Coronary artery (tissue), 2 donors: ENCODE measurements at regions not wholly inside any gene's neighbourhood (a gene's known extent, or its start where the extent isn't known, plus 50 kb on each side); places are given as distances from the start of the nearest gene placed in this dataset.
"Not testable (repeated sequence)": the region's sequence is repeated elsewhere in the genome, so short reads cannot be mapped to it uniquely, and the experiment has no call there.

Experiments
- DNase-seq: peaks from one replicate; pipeline ENCODE4 v3.0.0-alpha.2; 2017; ENCODE audit warnings: low spot score
- H3K27ac ChIP-seq, 2 donors: fragments of 200-600 bp; sonication (generic); one replicate each; pipeline ENCODE4 v1.5.1; 2016 to 2019
- H3K4me3 ChIP-seq: fragments of 200-600 bp; sonication (generic); 2 replicates; pipeline ENCODE4 v1.5.1; 2016; ENCODE audit warnings: mild to moderate bottlenecking, moderate library complexity
- CTCF ChIP-seq: fragments of 200-600 bp; sonication (generic); IDR thresholded peaks from one replicate; pipeline ENCODE4 v1.5.1; 2019; ENCODE audit warnings: antibody characterized with exemption

DNA sequence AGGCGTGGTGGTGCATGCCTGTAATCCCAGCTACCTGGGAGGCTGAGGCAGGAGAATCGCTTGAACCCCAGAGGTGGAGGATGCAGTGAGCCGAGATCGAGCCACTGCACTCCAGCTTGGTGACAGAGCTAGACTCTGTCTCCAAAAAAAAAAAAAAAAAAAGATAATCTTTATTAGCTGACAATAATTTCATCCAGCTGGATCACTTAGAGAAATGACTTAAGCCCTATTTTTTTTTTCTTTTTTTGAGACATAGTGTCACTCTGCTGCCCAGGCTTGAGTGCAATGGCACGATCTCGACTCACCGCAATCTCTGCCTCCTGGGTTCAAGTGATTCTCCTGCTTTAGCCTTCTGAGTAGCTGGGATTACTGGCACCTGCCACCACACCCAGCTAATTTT is 51.6 kb upstream of the MAP4K4 start:
- H3K4me3 ChIP-seq, H3K27ac ChIP-seq, DNase-seq: not testable (repeated sequence)

GRCh38 chr2:101644842-101645383 is 52.6 kb upstream of the MAP4K4 start:
- Histone ChIP-seq H3K4me3 (no peak overlapping the region), H3K27ac (no peak overlapping the region)
- no peak for TF ChIP-seq CTCF
- DNase-seq = no peak

DNA sequence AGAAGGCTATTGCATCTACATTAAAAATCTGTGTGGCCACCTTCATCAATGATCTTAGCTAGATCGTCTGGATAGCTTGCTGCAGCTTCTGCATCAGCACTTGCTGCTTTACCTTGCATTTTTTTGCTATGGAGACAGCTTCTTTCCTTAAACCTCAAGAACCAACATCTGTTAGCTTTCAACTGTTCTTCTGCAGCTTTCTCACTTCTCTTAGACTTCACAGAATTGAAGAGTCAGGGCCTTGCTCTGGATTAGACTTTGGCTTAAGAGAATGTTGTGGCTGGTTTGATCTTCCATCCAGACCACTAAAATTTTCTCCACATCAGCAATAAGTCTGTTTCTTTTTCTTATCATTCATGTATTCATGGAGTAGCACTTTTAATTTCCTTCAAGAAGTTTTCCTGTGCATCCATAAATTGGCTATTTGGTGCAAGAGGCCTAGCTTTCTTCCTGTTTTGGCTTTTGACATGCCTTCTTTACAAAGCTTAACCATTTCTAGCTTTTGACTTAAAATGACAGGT is 54.4 kb upstream of the MAP4K4 start:
- no peak for DNase-seq
- no peak for TF ChIP-seq CTCF
- no peak overlapping the region for H3K27ac ChIP-seq
- no peak overlapping the region for H3K4me3 ChIP-seq

GRCh38 chr2:101638817-101639605 is 58.5 kb upstream of the MAP4K4 start:
- Histone ChIP-seq H3K4me3 (no peak overlapping the region), H3K27ac (no peak overlapping the region)
- DNase-seq = no peak
- no peak for TF ChIP-seq CTCF

DNA sequence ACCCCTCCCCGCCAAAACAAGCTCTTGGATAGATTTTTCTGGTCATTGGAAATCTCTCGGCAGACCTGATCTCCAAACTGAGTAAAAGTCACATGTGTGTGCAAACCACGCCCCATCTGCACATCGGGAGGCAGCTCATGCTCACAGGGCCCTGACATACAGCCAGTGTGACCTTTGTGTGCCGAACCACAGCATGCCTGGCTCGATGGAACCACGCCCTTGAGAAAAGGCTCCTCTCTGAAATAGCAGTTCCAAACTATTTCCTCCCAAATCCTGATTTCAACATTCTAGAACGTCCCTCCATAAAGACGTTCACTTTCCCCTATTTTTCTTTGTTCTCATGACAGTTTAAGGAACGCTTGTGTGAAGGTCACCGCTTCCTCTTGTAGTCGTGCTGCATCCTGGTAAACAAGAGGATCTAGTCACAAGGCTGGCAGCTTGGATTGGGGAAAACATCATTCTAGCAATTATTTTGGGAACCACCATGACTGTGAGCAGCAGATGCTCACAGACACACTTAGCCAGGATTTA is 59.3 kb upstream of the MAP4K4 start:
- no peak for DNase-seq
- TF ChIP-seq CTCF = no peak
- H3K27ac ChIP-seq = no peak overlapping the region
- no peak overlapping the region for H3K4me3 ChIP-seq

GRCh38 chr2:101630224-101630949 is 67.1 kb upstream of the MAP4K4 start:
- no peak for TF ChIP-seq CTCF

GRCh38 chr2:101628030-101628392 is 69.5 kb upstream of the MAP4K4 start:
- Histone ChIP-seq H3K27ac (no peak overlapping the region), H3K4me3 (no peak overlapping the region)
- no peak for TF ChIP-seq CTCF
- DNase-seq = no peak

More at GRCh38 chr2:101630224-101630949, 67.1 kb upstream of the MAP4K4 start:
- Histone ChIP-seq H3K4me3 (no peak overlapping the region), H3K27ac (no peak overlapping the region)
- no peak for DNase-seq
